ENCODE measurements at regions not wholly inside any gene's neighbourhood (a gene's known extent, or its start where the extent isn't known, plus 50 kb on each side); places are given as distances from the start of the nearest gene placed in this dataset.
A peak's percentile ranks its signal among the peaks of the same experiment; 100 is the strongest.

DNA sequence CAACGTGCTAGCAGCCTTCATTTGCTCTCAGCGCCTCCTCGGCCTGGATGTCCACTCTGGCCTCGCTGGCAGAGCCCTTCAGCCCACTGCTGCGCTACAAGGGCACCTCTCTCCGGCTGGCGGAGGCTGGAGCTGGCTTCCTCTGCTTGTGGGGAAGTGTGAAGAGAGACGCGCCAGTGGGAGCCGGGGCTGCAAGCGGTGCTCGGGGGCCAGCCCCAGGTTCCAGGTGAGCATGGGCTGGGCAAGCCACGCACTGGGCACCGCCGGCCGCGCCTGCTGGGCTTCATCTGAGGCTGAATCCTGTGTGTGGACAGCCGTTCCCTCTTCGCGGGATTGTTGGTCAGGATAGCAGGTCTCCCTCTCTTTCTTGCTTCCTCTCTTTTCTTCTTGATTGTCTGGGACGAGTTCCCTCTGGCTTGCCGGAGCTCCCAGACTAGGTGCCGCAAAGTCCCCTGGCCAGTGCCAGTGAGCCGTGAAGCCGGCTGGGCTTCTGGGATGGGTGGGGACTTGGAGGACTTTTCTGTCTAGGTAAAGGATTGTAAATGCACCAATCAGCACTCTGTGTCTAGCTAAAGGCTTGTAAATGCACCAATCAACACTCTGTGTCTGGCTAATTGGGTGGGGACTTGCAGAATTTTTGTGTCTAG lies 165.0 kb downstream of the HEPH start:
- DNase-seq, result peak; percentile 26
- Histone ChIP-seq H3K36me3 (no peaks in the 10 kb centered on the region), H3K4me1 (no peaks in the 10 kb centered on the region), H3K27me3 (ENCODE audit: low read depth) (no peaks in the 10 kb centered on the region), H3K9me3 (no peaks in the 10 kb centered on the region), H3K4me3 (no peak overlapping the region), H3K27ac (no peak overlapping the region)
- no peak for ATAC-seq
- intact Hi-C loops (cut with DNase I), result no loop called here
- TF ChIP-seq, protein P1, sequence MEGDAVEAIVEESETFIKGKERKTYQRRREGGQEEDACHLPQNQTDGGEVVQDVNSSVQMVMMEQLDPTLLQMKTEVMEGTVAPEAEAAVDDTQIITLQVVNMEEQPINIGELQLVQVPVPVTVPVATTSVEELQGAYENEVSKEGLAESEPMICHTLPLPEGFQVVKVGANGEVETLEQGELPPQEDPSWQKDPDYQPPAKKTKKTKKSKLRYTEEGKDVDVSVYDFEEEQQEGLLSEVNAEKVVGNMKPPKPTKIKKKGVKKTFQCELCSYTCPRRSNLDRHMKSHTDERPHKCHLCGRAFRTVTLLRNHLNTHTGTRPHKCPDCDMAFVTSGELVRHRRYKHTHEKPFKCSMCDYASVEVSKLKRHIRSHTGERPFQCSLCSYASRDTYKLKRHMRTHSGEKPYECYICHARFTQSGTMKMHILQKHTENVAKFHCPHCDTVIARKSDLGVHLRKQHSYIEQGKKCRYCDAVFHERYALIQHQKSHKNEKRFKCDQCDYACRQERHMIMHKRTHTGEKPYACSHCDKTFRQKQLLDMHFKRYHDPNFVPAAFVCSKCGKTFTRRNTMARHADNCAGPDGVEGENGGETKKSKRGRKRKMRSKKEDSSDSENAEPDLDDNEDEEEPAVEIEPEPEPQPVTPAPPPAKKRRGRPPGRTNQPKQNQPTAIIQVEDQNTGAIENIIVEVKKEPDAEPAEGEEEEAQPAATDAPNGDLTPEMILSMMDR (IDR thresholded peaks at IDR 0.05), result no peak

DNA sequence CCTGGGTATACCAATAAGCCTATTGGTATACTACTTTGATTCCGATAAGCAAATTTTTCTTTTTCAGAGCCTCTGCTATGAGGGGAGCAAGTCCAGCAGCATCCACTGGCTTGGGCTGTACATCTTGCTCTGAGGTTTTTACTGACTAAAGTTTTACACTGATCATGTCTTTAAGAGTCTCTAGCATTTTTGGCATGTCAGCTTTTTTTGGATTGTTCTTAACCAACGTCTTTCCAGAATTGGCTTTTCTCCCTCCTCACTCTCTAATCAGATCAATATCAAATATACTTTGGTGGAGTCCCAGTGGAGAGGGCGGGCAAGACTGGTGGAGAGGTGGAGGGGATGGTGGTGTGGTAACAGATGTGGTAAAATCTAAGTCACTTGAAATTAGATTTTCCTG lies 196.8 kb downstream of the HEPH start:
- Histone ChIP-seq H3K4me1 (no peaks in the 10 kb centered on the region), H3K27me3 (ENCODE audit: low read depth) (no peaks in the 10 kb centered on the region), H3K4me3 (no peak overlapping the region), H3K9me3 (no peaks in the 10 kb centered on the region), H3K27ac (no peak overlapping the region), H3K36me3 (no peaks in the 10 kb centered on the region)
- DNase-seq (no peak), ATAC-seq (no peak)
- intact Hi-C loops (cut with DNase I), result no loop called here
- TF ChIP-seq, protein P1 (IDR thresholded peaks at IDR 0.05), result no peak

DNA sequence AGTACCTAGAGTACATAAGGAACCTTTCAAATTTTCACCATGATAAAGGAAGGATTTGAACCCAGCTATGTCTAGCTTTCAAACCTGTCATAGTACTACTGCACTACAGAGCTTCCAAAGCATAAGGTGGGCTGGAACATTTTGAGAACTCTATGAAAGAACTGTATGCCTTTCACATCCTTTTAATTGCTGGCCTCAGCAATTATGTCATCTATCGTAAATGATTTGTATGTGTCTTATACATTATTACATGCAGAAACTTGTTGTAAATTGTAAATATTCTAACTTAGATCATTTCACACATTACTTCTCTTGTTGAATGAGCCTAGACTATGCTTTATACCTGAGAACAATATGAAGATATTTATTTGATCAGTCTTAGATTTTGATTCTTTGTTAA lies 220.7 kb downstream of the HEPH start:
- Histone ChIP-seq H3K27ac (no peak overlapping the region), H3K9me3 (no peaks in the 10 kb centered on the region), H3K36me3 (no peaks in the 10 kb centered on the region), H3K4me3 (no peak overlapping the region), H3K4me1 (no peaks in the 10 kb centered on the region), H3K27me3 (ENCODE audit: low read depth) (no peaks in the 10 kb centered on the region)
- intact Hi-C loops (cut with DNase I), result no loop called here
- TF ChIP-seq, protein P1 (IDR thresholded peaks at IDR 0.05), result no peak
- ATAC-seq (no peak), DNase-seq (no peak)

DNA sequence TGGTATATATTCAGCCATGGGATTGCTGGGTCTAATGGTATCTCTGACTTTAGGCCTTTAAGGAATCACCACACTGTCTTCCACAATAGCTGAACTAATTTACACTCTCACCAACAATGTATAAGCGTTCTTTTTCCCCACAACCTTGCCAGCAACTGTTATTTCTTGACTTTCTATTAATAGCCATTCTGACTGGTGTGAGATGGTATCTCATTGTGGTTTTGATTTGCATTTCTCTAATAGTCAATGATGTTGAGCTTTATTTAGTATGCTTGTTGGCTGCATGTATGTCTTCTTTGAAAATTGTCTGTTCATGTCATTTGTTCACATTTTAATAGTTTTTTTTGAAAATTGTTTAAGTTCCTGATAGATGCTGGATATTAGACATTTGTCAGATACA lies 235.2 kb downstream of the HEPH start:
- H3K9me3 ChIP-seq, result no peaks in the 10 kb centered on the region
- ATAC-seq (no peak), DNase-seq (no peak)
- no peaks in the 10 kb centered on the region for H3K27me3 ChIP-seq (ENCODE audit: low read depth)
- no peaks in the 10 kb centered on the region for H3K4me1 ChIP-seq
- TF ChIP-seq, protein P1 (IDR thresholded peaks at IDR 0.05), result no peak
- intact Hi-C loops (cut with DNase I), result no loop called here
- H3K4me3 ChIP-seq, result no peak overlapping the region
- H3K36me3 ChIP-seq, result no peaks in the 10 kb centered on the region
- no peak overlapping the region for H3K27ac ChIP-seq

DNA sequence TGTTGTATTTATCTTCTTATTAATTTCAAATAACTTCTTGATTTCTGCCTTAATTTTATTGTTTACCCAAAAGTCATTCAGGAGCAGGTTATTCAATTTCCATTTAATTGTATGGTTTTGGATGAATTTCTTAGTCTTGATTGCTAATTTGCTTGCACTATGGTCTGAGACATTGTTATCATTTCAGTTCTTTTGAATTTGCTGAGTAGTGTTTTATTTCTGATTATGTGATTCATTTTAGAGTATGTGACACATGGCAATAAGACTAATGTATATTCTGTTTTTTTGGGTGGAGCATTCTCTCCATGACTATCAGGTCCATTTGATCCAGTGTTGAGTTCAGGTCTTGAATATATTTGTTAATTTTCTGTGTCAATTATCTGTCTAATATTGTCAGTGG lies 236.7 kb downstream of the EDA2R start:
- no peaks in the 10 kb centered on the region for H3K36me3 ChIP-seq
- TF ChIP-seq, protein P1 (IDR thresholded peaks at IDR 0.05), result no peak
- intact Hi-C loops (cut with DNase I), result no loop called here
- DNase-seq (no peak), ATAC-seq (no peak)
- no peak overlapping the region for H3K27ac ChIP-seq
- no peaks in the 10 kb centered on the region for H3K9me3 ChIP-seq
- no peaks in the 10 kb centered on the region for H3K4me1 ChIP-seq
- H3K4me3 ChIP-seq, result no peak overlapping the region
- no peaks in the 10 kb centered on the region for H3K27me3 ChIP-seq (ENCODE audit: low read depth)
